Activated naive CD8-positive, alpha-beta T cell treated with anti-CD3 and anti-CD28 coated beads, Interleukin-2, amount 50 U/mL, for 24 hours (primary cell): ENCODE measurements at regions not wholly inside any gene's neighbourhood (a gene's known extent, or its start where the extent isn't known, plus 50 kb on each side); places are given as distances from the start of the nearest gene placed in this dataset.

Experiments used
- ATAC-seq: fragments of 150-1000 bp; cut with Tn5 transposase; one replicate; pipeline ENCODE4 v1.10.0; 2021
- DNase-seq: peaks from one replicate; pipeline ENCODE4 v3.0.0; 2021
- H3K27ac Mint-ChIP-seq: one replicate; pipeline ENCODE4 v1.8.0; 2021; ENCODE audit warnings: mild to moderate bottlenecking, mixed read lengths
- H3K27me3 Mint-ChIP-seq: one replicate; pipeline ENCODE4 v1.8.0; 2021; ENCODE audit warnings: mixed read lengths
- H3K36me3 Mint-ChIP-seq: one replicate; pipeline ENCODE4 v1.8.0; 2021; ENCODE audit warnings: low read depth, mixed read lengths
- H3K4me1 Mint-ChIP-seq: one replicate; pipeline ENCODE4 v1.8.0; 2021; ENCODE audit warnings: mixed read lengths
- H3K4me3 Mint-ChIP-seq: one replicate; pipeline ENCODE4 v1.8.0; 2021; ENCODE audit warnings: mild to moderate bottlenecking, moderate library complexity, mixed read lengths
- H3K9me3 Mint-ChIP-seq: one replicate; pipeline ENCODE4 v1.8.0; 2021; ENCODE audit warnings: mixed read lengths

- no peak overlapping the region for H3K27ac Mint-ChIP-seq
- no peaks in the 10 kb centered on the region for H3K36me3 Mint-ChIP-seq
- ATAC-seq (no peak), DNase-seq (no peak)
- H3K4me1 Mint-ChIP-seq: no peaks in the 10 kb centered on the region
- H3K4me3 Mint-ChIP-seq: no peak overlapping the region
- peaks cover 12% of the 10 kb centered on the region for H3K9me3 Mint-ChIP-seq
- no peaks in the 10 kb centered on the region for H3K27me3 Mint-ChIP-seq
Measured at GRCh38 chr11:79857377-79858214, 416.8 kb upstream of the TENM4 start.

GRCh38 chr11:79852176-79852575 lies 411.3 kb upstream of the TENM4 start:
- DNase-seq (no peak), ATAC-seq (no peak)
- Mint-ChIP-seq H3K4me3 (no peak overlapping the region), H3K4me1 (no peaks in the 10 kb centered on the region), H3K9me3 (peaks cover 5% of the 10 kb centered on the region), H3K27me3 (no peaks in the 10 kb centered on the region), H3K27ac (no peak overlapping the region), H3K36me3 (no peaks in the 10 kb centered on the region)

GRCh38 chr11:79845002-79845709 lies 404.3 kb upstream of the TENM4 start:
- ATAC-seq: no peak
- peaks cover 7% of the 10 kb centered on the region for H3K9me3 Mint-ChIP-seq
- no peak overlapping the region for H3K27ac Mint-ChIP-seq
- no peaks in the 10 kb centered on the region for H3K36me3 Mint-ChIP-seq
- no peaks in the 10 kb centered on the region for H3K27me3 Mint-ChIP-seq
- H3K4me1 Mint-ChIP-seq: no peaks in the 10 kb centered on the region
- no peak overlapping the region for H3K4me3 Mint-ChIP-seq
- no peak for DNase-seq

- Mint-ChIP-seq H3K36me3 (no peaks in the 10 kb centered on the region), H3K4me3 (no peak overlapping the region), H3K27me3 (no peaks in the 10 kb centered on the region), H3K27ac (no peak overlapping the region), H3K9me3 (no peaks in the 10 kb centered on the region), H3K4me1 (no peaks in the 10 kb centered on the region)
- ATAC-seq (no peak), DNase-seq (no peak)
Measured at GRCh38 chr11:79834015-79834414, 393.2 kb upstream of the TENM4 start.

GRCh38 chr11:79830446-79830845 lies 389.6 kb upstream of the TENM4 start:
- H3K27ac Mint-ChIP-seq: no peak overlapping the region
- H3K4me1 Mint-ChIP-seq: no peaks in the 10 kb centered on the region
- H3K36me3 Mint-ChIP-seq: no peaks in the 10 kb centered on the region
- no peaks in the 10 kb centered on the region for H3K27me3 Mint-ChIP-seq
- no peak for DNase-seq
- ATAC-seq: no peak
- H3K9me3 Mint-ChIP-seq: peaks cover 8% of the 10 kb centered on the region
- H3K4me3 Mint-ChIP-seq: no peak overlapping the region

GRCh38 chr11:79829891-79830290 lies 389.1 kb upstream of the TENM4 start:
- no peak for ATAC-seq
- H3K36me3 Mint-ChIP-seq: no peaks in the 10 kb centered on the region

GRCh38 chr11:79822766-79823165 lies 381.9 kb upstream of the TENM4 start:
- Mint-ChIP-seq H3K4me1 (no peaks in the 10 kb centered on the region), H3K27me3 (no peaks in the 10 kb centered on the region), H3K36me3 (no peaks in the 10 kb centered on the region), H3K9me3 (peaks cover 12% of the 10 kb centered on the region), H3K4me3 (no peak overlapping the region), H3K27ac (no peak overlapping the region)
- DNase-seq: no peak
- ATAC-seq: no peak

More at GRCh38 chr11:79829891-79830290, 389.1 kb upstream of the TENM4 start:
- Mint-ChIP-seq H3K4me3 (no peak overlapping the region), H3K27me3 (no peaks in the 10 kb centered on the region), H3K27ac (no peak overlapping the region), H3K9me3 (peaks cover 8% of the 10 kb centered on the region), H3K4me1 (no peaks in the 10 kb centered on the region)
- no peak for DNase-seq

GRCh38 chr11:79813551-79813950 lies 372.7 kb upstream of the TENM4 start:
- Mint-ChIP-seq H3K4me1 (no peaks in the 10 kb centered on the region), H3K36me3 (no peaks in the 10 kb centered on the region), H3K4me3 (no peak overlapping the region), H3K9me3 (peaks cover 20% of the 10 kb centered on the region), H3K27me3 (no peaks in the 10 kb centered on the region), H3K27ac (no peak overlapping the region)
- DNase-seq (no peak), ATAC-seq (no peak)

GRCh38 chr11:79809487-79809886 lies 368.7 kb upstream of the TENM4 start:
- H3K9me3 Mint-ChIP-seq: peaks cover 11% of the 10 kb centered on the region
- H3K4me1 Mint-ChIP-seq: no peaks in the 10 kb centered on the region

GRCh38 chr11:79807506-79807905 lies 366.7 kb upstream of the TENM4 start:
- no peak overlapping the region for H3K4me3 Mint-ChIP-seq
- H3K9me3 Mint-ChIP-seq: peaks cover 14% of the 10 kb centered on the region
- no peak for ATAC-seq
- DNase-seq: no peak
- no peaks in the 10 kb centered on the region for H3K4me1 Mint-ChIP-seq
- H3K27me3 Mint-ChIP-seq: no peaks in the 10 kb centered on the region
- no peak overlapping the region for H3K27ac Mint-ChIP-seq
- H3K36me3 Mint-ChIP-seq: no peaks in the 10 kb centered on the region

More at GRCh38 chr11:79809487-79809886, 368.7 kb upstream of the TENM4 start:
- Mint-ChIP-seq H3K27me3 (no peaks in the 10 kb centered on the region), H3K27ac (no peak overlapping the region), H3K4me3 (no peak overlapping the region), H3K36me3 (no peaks in the 10 kb centered on the region)
- DNase-seq (no peak), ATAC-seq (no peak)

GRCh38 chr11:79796704-79797103 lies 355.9 kb upstream of the TENM4 start:
- Mint-ChIP-seq H3K36me3 (no peaks in the 10 kb centered on the region), H3K27me3 (no peaks in the 10 kb centered on the region), H3K4me3 (no peak overlapping the region), H3K4me1 (no peaks in the 10 kb centered on the region), H3K9me3 (peaks cover 4% of the 10 kb centered on the region), H3K27ac (no peak overlapping the region)
- ATAC-seq: no peak
- DNase-seq: no peak

- no peak overlapping the region for H3K27ac Mint-ChIP-seq
- no peaks in the 10 kb centered on the region for H3K27me3 Mint-ChIP-seq
- no peaks in the 10 kb centered on the region for H3K36me3 Mint-ChIP-seq
- no peak for DNase-seq
- ATAC-seq: no peak
- H3K9me3 Mint-ChIP-seq: no peaks in the 10 kb centered on the region
- no peak overlapping the region for H3K4me3 Mint-ChIP-seq
- H3K4me1 Mint-ChIP-seq: no peaks in the 10 kb centered on the region
Measured at GRCh38 chr11:79794484-79795393, 353.9 kb upstream of the TENM4 start.

- Mint-ChIP-seq H3K27me3 (no peaks in the 10 kb centered on the region), H3K36me3 (no peaks in the 10 kb centered on the region), H3K4me3 (no peak overlapping the region), H3K4me1 (no peaks in the 10 kb centered on the region), H3K9me3 (no peaks in the 10 kb centered on the region), H3K27ac (no peak overlapping the region)
- ATAC-seq: no peak
- DNase-seq: no peak
Measured at GRCh38 chr11:79794057-79794456, 353.2 kb upstream of the TENM4 start.

GRCh38 chr11:79786961-79787360 lies 346.1 kb upstream of the TENM4 start:
- DNase-seq (no peak), ATAC-seq (no peak)
- Mint-ChIP-seq H3K27ac (no peak overlapping the region), H3K4me1 (no peaks in the 10 kb centered on the region), H3K4me3 (no peak overlapping the region), H3K27me3 (no peaks in the 10 kb centered on the region), H3K36me3 (no peaks in the 10 kb centered on the region), H3K9me3 (peaks cover 3% of the 10 kb centered on the region)
